Natural killer cell treated with Interleukin-12 subunit alpha and Interleukin-12 subunit beta and Interleukin-15 and Interleukin-18, amount 100 ng/mL, for 72 hours (primary cell): ENCODE measurements at regions not wholly inside any gene's neighbourhood (a gene's known extent, or its start where the extent isn't known, plus 50 kb on each side); places are given as distances from the start of the nearest gene placed in this dataset.

ENCODE experiments used
- ATAC-seq, 2 donors: fragments of 150-1000 bp; cut with Tn5 transposase in 1 of 2; sonication (Bioruptor Pico), chemical (Tn5 transposase) in 1 of 2; 2 replicates each; pipeline ENCODE4 v1.10.0; 2021
- DNase-seq: peaks from one replicate; pipeline ENCODE4 v3.0.0; 2022; ENCODE audit warnings: low spot score
- H3K27ac Mint-ChIP-seq, 2 donors: 1 replicate in 1 of 2; 2 replicates in 1 of 2; pipeline ENCODE4 v1.8.0; 2022; ENCODE audit warnings: mixed read lengths in 2 of 2, mild to moderate bottlenecking in 1 of 2, moderate library complexity in 1 of 2
- H3K27me3 Mint-ChIP-seq, 2 donors: 1 replicate in 1 of 2; 2 replicates in 1 of 2; pipeline ENCODE4 v1.8.0; 2022; ENCODE audit warnings: mixed read lengths in 2 of 2
- H3K36me3 Mint-ChIP-seq: one replicate; pipeline ENCODE4 v1.8.0; 2022; ENCODE audit warnings: mixed read lengths
- H3K4me1 Mint-ChIP-seq, 2 donors: 1 replicate in 1 of 2; 2 replicates in 1 of 2; pipeline ENCODE4 v1.8.0; 2022; ENCODE audit warnings: low read depth in 2 of 2, mixed read lengths in 2 of 2, mild to moderate bottlenecking in 1 of 2
- H3K4me3 Mint-ChIP-seq: one replicate; pipeline ENCODE4 v1.8.0; 2022; ENCODE audit warnings: mixed read lengths
- H3K9me3 Mint-ChIP-seq: 2 replicates; pipeline ENCODE4 v1.8.0; 2022; ENCODE audit warnings: mixed read lengths

GRCh38 chr10:1938317-1938716 lies 201.0 kb upstream of the ADARB2 start:
- peaks cover 26 to 27% of the 10 kb centered on the region in 2 donors for H3K4me1 Mint-ChIP-seq
- H3K27ac Mint-ChIP-seq = peak overlapping the region in 1 of 2 donors; percentile 68
- no peak for DNase-seq
- H3K27me3 Mint-ChIP-seq = no peaks in the 10 kb centered on the region
- no peaks in the 10 kb centered on the region for H3K9me3 Mint-ChIP-seq
- ATAC-seq = peak in 1 of 2 donors; percentile 61
- peak overlapping the region; percentile 69 for H3K4me3 Mint-ChIP-seq
- no peaks in the 10 kb centered on the region for H3K36me3 Mint-ChIP-seq

DNA sequence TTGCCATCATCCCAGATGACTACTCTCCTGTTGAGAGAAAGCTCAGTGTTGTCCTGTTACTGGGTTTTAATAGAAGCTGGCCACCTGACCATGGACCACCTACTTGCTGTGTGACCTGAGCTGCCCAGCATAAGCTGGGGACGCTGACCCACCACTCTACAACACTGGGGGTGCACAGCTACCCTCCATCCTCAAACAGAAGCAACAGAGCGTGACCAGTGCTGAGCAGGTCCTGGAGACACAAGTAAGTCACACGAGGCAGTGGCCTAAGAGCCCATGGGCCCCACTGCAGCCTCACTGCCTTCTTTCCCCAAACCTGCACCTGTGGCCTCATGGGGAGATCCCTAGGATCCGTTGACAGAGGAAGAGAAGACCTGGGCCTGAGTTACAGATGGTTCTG lies 198.6 kb upstream of the ADARB2 start:
- no peak for DNase-seq
- peaks cover 0 to 6% of the 10 kb centered on the region in 2 donors for H3K27me3 Mint-ChIP-seq
- H3K4me1 Mint-ChIP-seq = peaks cover 22 to 24% of the 10 kb centered on the region in 2 donors
- no peaks in the 10 kb centered on the region for H3K9me3 Mint-ChIP-seq
- peak in 1 of 2 donors; percentile 28 for ATAC-seq
- H3K4me3 Mint-ChIP-seq = no peak overlapping the region
- H3K27ac Mint-ChIP-seq = no peak overlapping the region
- H3K36me3 Mint-ChIP-seq = no peaks in the 10 kb centered on the region

- ATAC-seq = no peak
- H3K4me1 Mint-ChIP-seq = peaks cover 7 to 11% of the 10 kb centered on the region in 2 donors
- no peak for DNase-seq
- H3K27me3 Mint-ChIP-seq = peaks cover 6% of the 10 kb centered on the region in 2 donors
- H3K4me3 Mint-ChIP-seq = no peak overlapping the region
- H3K9me3 Mint-ChIP-seq = no peaks in the 10 kb centered on the region
- H3K36me3 Mint-ChIP-seq = no peaks in the 10 kb centered on the region
- no peak overlapping the region for H3K27ac Mint-ChIP-seq
Measured at GRCh38 chr10:1933215-1933614, 195.9 kb upstream of the ADARB2 start.

DNA sequence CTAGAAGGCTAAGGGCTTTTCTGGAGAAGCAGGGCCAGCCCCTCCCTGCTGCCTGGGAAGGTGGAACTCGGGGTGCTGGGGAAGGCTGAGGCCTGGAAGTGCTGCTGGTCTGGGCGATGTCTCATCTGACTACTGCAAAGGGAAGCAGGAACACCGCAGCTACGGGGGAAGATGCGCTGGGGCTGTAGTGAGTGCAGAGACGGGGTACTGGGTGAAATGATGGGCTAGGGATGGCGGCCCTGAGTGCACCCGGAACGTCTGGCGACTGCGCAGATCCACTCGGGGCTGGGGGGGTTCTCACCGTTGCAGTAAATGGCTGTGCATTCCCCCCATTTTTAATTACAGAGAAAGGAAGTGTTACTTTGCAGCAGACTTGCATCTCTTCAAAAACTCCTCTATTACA lies 195.4 kb upstream of the ADARB2 start:
- H3K27me3 Mint-ChIP-seq = peaks cover 9 to 12% of the 10 kb centered on the region in 2 donors
- DNase-seq = no peak
- H3K9me3 Mint-ChIP-seq = no peaks in the 10 kb centered on the region
- ATAC-seq = no peak
- no peak overlapping the region for H3K27ac Mint-ChIP-seq
- no peaks in the 10 kb centered on the region for H3K36me3 Mint-ChIP-seq
- H3K4me3 Mint-ChIP-seq = no peak overlapping the region
- peaks cover 7 to 10% of the 10 kb centered on the region in 2 donors for H3K4me1 Mint-ChIP-seq

GRCh38 chr10:1928606-1929005 lies 191.3 kb upstream of the ADARB2 start:
- ATAC-seq (no peak), DNase-seq (no peak)
- Mint-ChIP-seq H3K36me3 (no peaks in the 10 kb centered on the region), H3K9me3 (no peaks in the 10 kb centered on the region), H3K27ac (no peak overlapping the region), H3K4me1 (peaks cover 7 to 10% of the 10 kb centered on the region in 2 donors), H3K4me3 (no peak overlapping the region), H3K27me3 (peaks cover 9 to 13% of the 10 kb centered on the region in 2 donors)

GRCh38 chr10:1923998-1924397 lies 186.7 kb upstream of the ADARB2 start:
- no peaks in the 10 kb centered on the region for H3K9me3 Mint-ChIP-seq
- no peak overlapping the region for H3K4me3 Mint-ChIP-seq
- no peaks in the 10 kb centered on the region for H3K36me3 Mint-ChIP-seq
- DNase-seq = no peak
- ATAC-seq = no peak
- H3K27ac Mint-ChIP-seq = no peak overlapping the region
- H3K27me3 Mint-ChIP-seq = peaks cover 2 to 20% of the 10 kb centered on the region in 2 donors
- H3K4me1 Mint-ChIP-seq = no peaks in the 10 kb centered on the region

GRCh38 chr10:1923586-1923985 lies 186.3 kb upstream of the ADARB2 start:
- Mint-ChIP-seq H3K4me3 (no peak overlapping the region), H3K27me3 (peaks cover 2 to 21% of the 10 kb centered on the region in 2 donors)

GRCh38 chr10:1920941-1921340 lies 183.6 kb upstream of the ADARB2 start:
- ATAC-seq (no peak), DNase-seq (no peak)
- H3K27me3 Mint-ChIP-seq = peaks cover 6 to 24% of the 10 kb centered on the region in 2 donors
- no peak overlapping the region for H3K27ac Mint-ChIP-seq
- H3K4me1 Mint-ChIP-seq = no peaks in the 10 kb centered on the region
- no peak overlapping the region for H3K4me3 Mint-ChIP-seq
- no peaks in the 10 kb centered on the region for H3K36me3 Mint-ChIP-seq
- no peaks in the 10 kb centered on the region for H3K9me3 Mint-ChIP-seq

More at GRCh38 chr10:1923586-1923985, 186.3 kb upstream of the ADARB2 start:
- ATAC-seq = no peak
- Mint-ChIP-seq H3K36me3 (no peaks in the 10 kb centered on the region), H3K9me3 (no peaks in the 10 kb centered on the region), H3K27ac (no peak overlapping the region), H3K4me1 (no peaks in the 10 kb centered on the region)
- DNase-seq = no peak

DNA sequence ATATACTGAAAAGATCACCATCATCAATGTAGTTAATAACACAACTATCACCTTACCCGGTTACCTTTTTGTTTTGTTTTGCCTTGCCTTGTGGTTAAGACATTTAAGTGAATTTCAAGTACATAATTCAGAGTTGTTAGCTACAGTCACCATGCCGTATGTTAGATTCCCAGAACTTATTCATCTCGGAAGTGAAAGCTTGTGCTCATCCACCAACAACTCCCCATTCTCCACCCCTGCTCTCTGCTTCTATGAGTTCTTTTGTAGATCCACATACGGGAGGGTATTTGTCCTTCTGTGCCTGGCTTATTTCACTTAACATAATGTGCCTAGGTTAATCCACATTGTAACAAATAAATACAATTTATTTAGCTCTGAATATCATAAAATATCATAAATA lies 182.8 kb upstream of the ADARB2 start:
- H3K4me3 Mint-ChIP-seq = no peak overlapping the region
- no peak for ATAC-seq
- H3K27ac Mint-ChIP-seq = no peak overlapping the region
- H3K36me3 Mint-ChIP-seq = no peaks in the 10 kb centered on the region
- no peaks in the 10 kb centered on the region for H3K4me1 Mint-ChIP-seq
- peaks cover 6 to 24% of the 10 kb centered on the region in 2 donors for H3K27me3 Mint-ChIP-seq
- H3K9me3 Mint-ChIP-seq = no peaks in the 10 kb centered on the region
- no peak for DNase-seq

DNA sequence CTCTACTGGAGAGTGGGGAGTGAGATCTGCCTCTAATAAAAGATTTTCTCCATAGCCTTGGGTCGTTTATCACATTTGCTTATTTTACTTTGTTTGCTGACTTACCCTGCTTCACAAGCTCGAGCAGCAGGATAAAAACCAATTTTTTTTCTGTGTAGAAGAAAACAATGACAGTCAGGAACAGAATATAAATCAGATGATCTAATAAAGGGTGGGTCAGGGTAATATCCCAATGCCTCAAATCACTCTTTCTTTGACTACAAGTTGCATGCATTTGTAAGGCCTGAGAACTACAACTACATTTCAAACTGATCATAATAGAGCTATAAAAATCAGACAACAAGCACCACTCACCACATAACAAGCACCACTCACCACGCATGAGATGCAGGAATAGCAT lies 174.4 kb upstream of the ADARB2 start:
- no peak for ATAC-seq
- H3K4me3 Mint-ChIP-seq = no peak overlapping the region
- peaks cover 0 to 2% of the 10 kb centered on the region in 2 donors for H3K27me3 Mint-ChIP-seq
- H3K9me3 Mint-ChIP-seq = no peaks in the 10 kb centered on the region
- no peak overlapping the region for H3K27ac Mint-ChIP-seq
- H3K36me3 Mint-ChIP-seq = no peaks in the 10 kb centered on the region
- no peaks in the 10 kb centered on the region for H3K4me1 Mint-ChIP-seq
- DNase-seq = no peak

GRCh38 chr10:1903982-1904381 lies 166.7 kb upstream of the ADARB2 start:
- no peak for ATAC-seq
- Mint-ChIP-seq H3K4me1 (no peaks in the 10 kb centered on the region), H3K9me3 (peaks cover 5% of the 10 kb centered on the region), H3K36me3 (no peaks in the 10 kb centered on the region), H3K27ac (no peak overlapping the region), H3K4me3 (no peak overlapping the region), H3K27me3 (peaks cover 4 to 19% of the 10 kb centered on the region in 2 donors)
- DNase-seq = no peak

GRCh38 chr10:1896153-1896552 lies 158.8 kb upstream of the ADARB2 start:
- H3K27me3 Mint-ChIP-seq = peaks cover 0 to 9% of the 10 kb centered on the region in 2 donors
- no peak for DNase-seq
- ATAC-seq = no peak
- H3K4me3 Mint-ChIP-seq = no peak overlapping the region
- no peaks in the 10 kb centered on the region for H3K9me3 Mint-ChIP-seq
- no peak overlapping the region for H3K27ac Mint-ChIP-seq
- H3K4me1 Mint-ChIP-seq = no peaks in the 10 kb centered on the region
- no peaks in the 10 kb centered on the region for H3K36me3 Mint-ChIP-seq

DNA sequence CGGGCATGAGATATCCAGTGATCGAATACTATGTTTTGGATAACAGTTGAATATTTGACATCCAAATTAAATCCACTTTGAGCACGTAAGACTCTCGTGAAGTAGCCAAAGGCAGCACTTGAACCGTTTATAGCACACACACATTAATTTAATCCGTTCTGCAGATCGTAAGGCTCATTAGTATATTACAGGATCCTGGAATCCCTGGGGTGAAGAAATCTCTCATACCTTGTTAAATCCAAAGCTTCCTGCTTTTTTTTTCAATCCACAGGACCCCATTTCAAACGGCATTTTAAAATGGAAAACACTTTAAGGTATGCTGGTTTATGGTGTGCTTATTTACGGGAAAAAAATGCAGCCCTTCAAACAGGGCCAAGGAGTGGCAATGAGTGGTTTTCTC lies 158.4 kb upstream of the ADARB2 start:
- Mint-ChIP-seq H3K4me1 (no peaks in the 10 kb centered on the region), H3K36me3 (no peaks in the 10 kb centered on the region), H3K4me3 (no peak overlapping the region), H3K27me3 (peaks cover 0 to 9% of the 10 kb centered on the region in 2 donors), H3K9me3 (no peaks in the 10 kb centered on the region), H3K27ac (no peak overlapping the region)
- DNase-seq (no peak), ATAC-seq (no peak)

GRCh38 chr10:1894912-1895311 lies 157.6 kb upstream of the ADARB2 start:
- ATAC-seq (peak; percentile 46 to 48), DNase-seq (no peak)
- H3K9me3 Mint-ChIP-seq = no peaks in the 10 kb centered on the region
- no peaks in the 10 kb centered on the region for H3K4me1 Mint-ChIP-seq
- peaks cover 0 to 9% of the 10 kb centered on the region in 2 donors for H3K27me3 Mint-ChIP-seq
- H3K36me3 Mint-ChIP-seq = no peaks in the 10 kb centered on the region
- no peak overlapping the region for H3K27ac Mint-ChIP-seq
- H3K4me3 Mint-ChIP-seq = no peak overlapping the region

DNA sequence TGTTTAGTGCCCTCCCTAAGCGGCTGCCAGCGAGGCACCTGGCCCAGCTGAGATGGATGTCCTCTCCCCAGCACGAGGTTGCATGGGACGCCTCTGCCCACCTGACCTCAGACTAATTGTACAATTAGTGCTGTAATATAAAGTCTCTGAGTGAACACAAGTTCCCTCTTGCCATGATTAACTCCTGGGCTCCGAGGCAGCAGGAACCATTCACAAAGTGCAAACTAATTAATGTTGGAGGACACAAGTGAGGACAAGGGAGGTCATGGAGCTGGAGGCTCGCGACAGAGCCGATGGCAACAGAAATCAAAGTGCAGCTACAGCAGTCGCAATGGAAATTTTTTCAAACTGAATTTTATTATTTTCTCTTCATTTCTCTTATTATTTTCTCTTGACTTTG lies 156.6 kb upstream of the ADARB2 start:
- no peak for DNase-seq
- Mint-ChIP-seq H3K27me3 (peaks cover 0 to 9% of the 10 kb centered on the region in 2 donors), H3K9me3 (no peaks in the 10 kb centered on the region), H3K4me3 (no peak overlapping the region), H3K27ac (no peak overlapping the region), H3K36me3 (no peaks in the 10 kb centered on the region), H3K4me1 (no peaks in the 10 kb centered on the region)
- ATAC-seq = no peak
